H9 (cell line): ENCODE measurements at regions not wholly inside any gene's neighbourhood (a gene's known extent, or its start where the extent isn't known, plus 50 kb on each side); places are given as distances from the start of the nearest gene placed in this dataset.

Experiments used
- DNase-seq: peaks from one replicate; pipeline ENCODE4 v3.0.0-alpha.2; 2017
- H2AFZ ChIP-seq: one replicate; pipeline ENCODE4 v1.6.1; 2013; ENCODE audit warnings: mild to moderate bottlenecking, low read length, control low read depth, moderate library complexity
- H2AK5ac ChIP-seq: 2 replicates; pipeline ENCODE4 v1.6.1; 2013; ENCODE audit warnings: low read length, control low read depth, mixed read lengths; ENCODE audit not compliant: insufficient read length
- H2BK120ac ChIP-seq: one replicate; pipeline ENCODE4 v1.6.1; 2013; ENCODE audit warnings: low read depth, mild to moderate bottlenecking, low read length, control low read depth, inconsistent platforms; ENCODE audit not compliant: poor library complexity, severe bottlenecking
- H2BK12ac ChIP-seq: 2 replicates; pipeline ENCODE4 v1.6.1; 2013; ENCODE audit warnings: low read length, control low read depth, mixed read lengths, low read depth; ENCODE audit not compliant: insufficient read length
- H2BK15ac ChIP-seq: 2 replicates; pipeline ENCODE4 v1.6.1; 2013; ENCODE audit warnings: low read depth, low read length, control low read depth
- H2BK20ac ChIP-seq: one replicate; pipeline ENCODE4 v1.6.1; 2013; ENCODE audit warnings: low read depth, mild to moderate bottlenecking, low read length, control low read depth, inconsistent platforms; ENCODE audit not compliant: poor library complexity, severe bottlenecking
- H2BK5ac ChIP-seq: 2 replicates; pipeline ENCODE4 v1.6.1; 2013; ENCODE audit warnings: low read length, control low read depth, mixed read lengths; ENCODE audit not compliant: insufficient read length
- H3K14ac ChIP-seq: 2 replicates; pipeline ENCODE4 v1.6.1; 2013; ENCODE audit warnings: low read length, control low read depth; ENCODE audit not compliant: insufficient read depth
- H3K18ac ChIP-seq: 2 replicates; pipeline ENCODE4 v1.6.1; 2013; ENCODE audit warnings: low read depth, mild to moderate bottlenecking, mixed read lengths, low read length, control low read depth; ENCODE audit not compliant: insufficient read length
- H3K23ac ChIP-seq: 2 replicates; pipeline ENCODE4 v1.6.1; 2013; ENCODE audit warnings: low read length, control low read depth, mixed read lengths, low read depth; ENCODE audit not compliant: insufficient read length
- H3K23me2 ChIP-seq: 2 replicates; pipeline ENCODE4 v1.6.1; 2013; ENCODE audit warnings: low read depth, mild to moderate bottlenecking, mixed read lengths, low read length, control low read depth; ENCODE audit not compliant: insufficient read length, poor library complexity, severe bottlenecking
- H3K27ac ChIP-seq: 2 replicates; pipeline ENCODE4 v1.5.1; 2013; ENCODE audit warnings: low read length, control low read depth, mixed read lengths, low read depth; ENCODE audit not compliant: insufficient read length
- H3K27me3 ChIP-seq: 2 replicates; pipeline ENCODE4 v1.6.1; 2013; ENCODE audit warnings: low read length, control low read depth, inconsistent platforms; ENCODE audit not compliant: insufficient read depth
- H3K4ac ChIP-seq: 2 replicates; pipeline ENCODE4 v1.6.1; 2013; ENCODE audit warnings: low read depth, mild to moderate bottlenecking, control low read depth, inconsistent platforms, low read length, moderate library complexity
- H3K4me1 ChIP-seq: 2 replicates; pipeline ENCODE4 v1.6.1; 2013; ENCODE audit warnings: low read length, control low read depth, inconsistent platforms; ENCODE audit not compliant: insufficient read depth
- H3K4me2 ChIP-seq: 2 replicates; pipeline ENCODE4 v1.6.1; 2013; ENCODE audit warnings: low read length, control low read depth, mixed read lengths; ENCODE audit not compliant: insufficient read length, insufficient read depth
- H3K56ac ChIP-seq: 2 replicates; pipeline ENCODE4 v1.6.1; 2013; ENCODE audit warnings: low read depth, mild to moderate bottlenecking, mixed read lengths, low read length, control low read depth; ENCODE audit not compliant: insufficient read length
- H3K79me1 ChIP-seq: 2 replicates; pipeline ENCODE4 v1.6.1; 2013; ENCODE audit warnings: low read depth, mild to moderate bottlenecking, moderate library complexity, low read length, control low read depth, inconsistent platforms; ENCODE audit not compliant: insufficient read depth, poor library complexity, severe bottlenecking
- H3K79me2 ChIP-seq: 2 replicates; pipeline ENCODE4 v1.6.1; 2013; ENCODE audit warnings: low read length, control low read depth, inconsistent platforms; ENCODE audit not compliant: insufficient read depth
- H3K9ac ChIP-seq: 2 replicates; pipeline ENCODE4 v1.6.1; 2013; ENCODE audit warnings: low read length, control low read depth, mixed read lengths; ENCODE audit not compliant: insufficient read length; ENCODE audit errors: extremely low read depth
- H3K9me3 ChIP-seq: one replicate; pipeline ENCODE4 v1.6.1; 2013; ENCODE audit warnings: low read depth, low read length, inconsistent platforms; ENCODE audit not compliant: control insufficient read depth
- H3T11ph ChIP-seq: one replicate; pipeline ENCODE4 v1.6.1; 2013; ENCODE audit warnings: mild to moderate bottlenecking, low read length, control low read depth, inconsistent platforms
- H4K20me1 ChIP-seq: one replicate; pipeline ENCODE4 v1.6.1; 2013; ENCODE audit not compliant: control insufficient read depth, insufficient read length, insufficient read depth
- H4K5ac ChIP-seq: 2 replicates; pipeline ENCODE4 v1.6.1; 2013; ENCODE audit warnings: low read depth, mild to moderate bottlenecking, mixed read lengths, low read length, control low read depth; ENCODE audit not compliant: insufficient read length
- H4K8ac ChIP-seq: replicated peaks from 2 replicates; pipeline ENCODE4 v1.6.1; 2013; ENCODE audit warnings: low read length, control low read depth, mixed read lengths, low read depth; ENCODE audit not compliant: insufficient read length
- H4K91ac ChIP-seq: 2 replicates; pipeline ENCODE4 v1.6.1; 2013; ENCODE audit warnings: low read depth, mild to moderate bottlenecking, moderate library complexity, mixed read lengths, low read length, control low read depth; ENCODE audit not compliant: insufficient read length
- H3K27ac Mint-ChIP-seq, 3 experiments: 2 replicates in 2 of 3; 3 replicates in 1 of 3; pipeline ENCODE4 v1.8.0; 2020 to 2021; ENCODE audit warnings: mixed read lengths in 3 of 3, mild to moderate bottlenecking in 1 of 3, moderate library complexity in 1 of 3
- H3K27me3 Mint-ChIP-seq: 2 replicates; pipeline ENCODE4 v1.8.0; 2021; ENCODE audit warnings: low read depth, mild to moderate bottlenecking, moderate library complexity, mixed read lengths
- H3K36me3 Mint-ChIP-seq, 3 experiments: 2 replicates in 2 of 3; 3 replicates in 1 of 3; pipeline ENCODE4 v1.8.0; 2020 to 2021; ENCODE audit warnings: low read depth in 3 of 3, mixed read lengths in 3 of 3; ENCODE audit not compliant: insufficient read depth in 1 of 3
- H3K4me1 Mint-ChIP-seq, 2 experiments: 2 replicates each; pipeline ENCODE4 v1.8.0; 2020; ENCODE audit warnings: mixed read lengths in 2 of 2
- H3K4me3 Mint-ChIP-seq, 2 experiments: 2 replicates in 1 of 2; 3 replicates in 1 of 2; pipeline ENCODE4 v1.8.0; 2020 to 2021; ENCODE audit warnings: mild to moderate bottlenecking in 2 of 2, mixed read lengths in 2 of 2, moderate library complexity in 1 of 2
- H3K9me3 Mint-ChIP-seq, 2 experiments: 2 replicates in 1 of 2; 3 replicates in 1 of 2; pipeline ENCODE4 v1.8.0; 2020; ENCODE audit warnings: mild to moderate bottlenecking in 2 of 2, mixed read lengths in 2 of 2, moderate library complexity in 1 of 2
- TF ChIP-seq, protein P1 (sequence below): fragments of 200-600 bp; sonication (generic); conservative IDR thresholded peaks from 3 replicates; pipeline ENCODE4 v1.8.0; 2021; ENCODE audit warnings: antibody characterized with exemption, mild to moderate bottlenecking

DNA sequence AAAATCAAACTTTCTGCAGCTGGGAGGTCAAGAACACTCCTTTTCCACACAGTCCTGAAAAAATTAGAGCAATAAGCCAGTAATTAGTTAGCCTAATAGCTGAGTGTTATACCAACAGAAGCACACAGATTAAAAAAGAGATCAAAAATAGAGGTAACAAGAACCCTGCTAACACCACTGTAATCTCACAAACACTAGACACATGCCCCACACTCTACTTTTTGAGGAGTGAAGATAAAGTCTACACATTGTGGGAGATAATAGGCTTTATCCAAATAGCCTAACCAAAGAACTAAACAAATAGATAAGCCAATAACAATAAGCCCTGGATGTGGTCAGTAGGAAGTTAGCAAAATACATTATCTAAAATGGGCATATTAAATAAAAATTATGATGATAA lies 372.7 kb upstream of the ANO5 start:
- no peak for DNase-seq
- Histone ChIP-seq H3K27ac (no peak overlapping the region), H2BK15ac (no peak overlapping the region), H2AK5ac (no peak overlapping the region), H4K20me1 (no peaks in the 10 kb centered on the region), H4K8ac (no peak overlapping the region), H2BK20ac (no peak overlapping the region), H3K4ac (no peak overlapping the region), H3K9ac (no peak overlapping the region), H3T11ph (no peak overlapping the region), H2BK5ac (no peak overlapping the region), H4K5ac (no peak overlapping the region), H3K4me2 (no peak overlapping the region), H3K4me1 (no peaks in the 10 kb centered on the region), H3K23ac (no peak overlapping the region), H3K9me3 (no peaks in the 10 kb centered on the region), H3K79me2 (no peaks in the 10 kb centered on the region), H3K27me3 (no peaks in the 10 kb centered on the region), H2BK12ac (no peak overlapping the region), H3K79me1 (no peaks in the 10 kb centered on the region), H3K23me2 (no peaks in the 10 kb centered on the region), H2AFZ (no peak overlapping the region), H3K56ac (no peak overlapping the region), H2BK120ac (no peak overlapping the region), H3K14ac (no peak overlapping the region), H3K18ac (no peak overlapping the region), H4K91ac (no peak overlapping the region)
- no peak overlapping the region for H3K27ac Mint-ChIP-seq
- H3K9me3 Mint-ChIP-seq: no peaks in the 10 kb centered on the region
- no peaks in the 10 kb centered on the region for H3K27me3 Mint-ChIP-seq
- no peak overlapping the region for H3K4me3 Mint-ChIP-seq
- no peaks in the 10 kb centered on the region for H3K36me3 Mint-ChIP-seq
- no peaks in the 10 kb centered on the region for H3K4me1 Mint-ChIP-seq
- TF ChIP-seq, protein P1, sequence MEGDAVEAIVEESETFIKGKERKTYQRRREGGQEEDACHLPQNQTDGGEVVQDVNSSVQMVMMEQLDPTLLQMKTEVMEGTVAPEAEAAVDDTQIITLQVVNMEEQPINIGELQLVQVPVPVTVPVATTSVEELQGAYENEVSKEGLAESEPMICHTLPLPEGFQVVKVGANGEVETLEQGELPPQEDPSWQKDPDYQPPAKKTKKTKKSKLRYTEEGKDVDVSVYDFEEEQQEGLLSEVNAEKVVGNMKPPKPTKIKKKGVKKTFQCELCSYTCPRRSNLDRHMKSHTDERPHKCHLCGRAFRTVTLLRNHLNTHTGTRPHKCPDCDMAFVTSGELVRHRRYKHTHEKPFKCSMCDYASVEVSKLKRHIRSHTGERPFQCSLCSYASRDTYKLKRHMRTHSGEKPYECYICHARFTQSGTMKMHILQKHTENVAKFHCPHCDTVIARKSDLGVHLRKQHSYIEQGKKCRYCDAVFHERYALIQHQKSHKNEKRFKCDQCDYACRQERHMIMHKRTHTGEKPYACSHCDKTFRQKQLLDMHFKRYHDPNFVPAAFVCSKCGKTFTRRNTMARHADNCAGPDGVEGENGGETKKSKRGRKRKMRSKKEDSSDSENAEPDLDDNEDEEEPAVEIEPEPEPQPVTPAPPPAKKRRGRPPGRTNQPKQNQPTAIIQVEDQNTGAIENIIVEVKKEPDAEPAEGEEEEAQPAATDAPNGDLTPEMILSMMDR: no peak
